Heart right ventricle (tissue), 16 donors: ENCODE measurements at regions not wholly inside any gene's neighbourhood (a gene's known extent, or its start where the extent isn't known, plus 50 kb on each side); places are given as distances from the start of the nearest gene placed in this dataset.

Source experiments
- ATAC-seq, 8 donors: fragments of 200-7000 bp; cut with Tn5 transposase; one replicate each; pipeline ENCODE4 v1.9.1; 2020; ENCODE audit warnings: mild to moderate bottlenecking in 8 of 8, moderate library complexity in 8 of 8, moderate number of reproducible peaks in 1 of 8
- DNase-seq, 2 donors: peaks; one replicate each; pipeline ENCODE4 v3.0.0-alpha.2; 2020
- H3K27ac ChIP-seq, 10 donors: fragments of 200-600 bp; sonication (generic) in 2 of 10; one replicate each; pipeline versions ENCODE4 v1.5.0 to v1.8.0; 2020 to 2022; ENCODE audit warnings: mild to moderate bottlenecking in 3 of 10
- H3K27me3 ChIP-seq, 7 donors: fragments of 200-600 bp; one replicate each; pipeline ENCODE4 v1.8.0; 2021 to 2022; ENCODE audit warnings: mild to moderate bottlenecking in 2 of 7
- H3K36me3 ChIP-seq, 9 donors: fragments of 200-600 bp; sonication (generic) in 1 of 9; one replicate each; pipeline versions ENCODE4 v1.5.0 to v1.8.0; 2020 to 2022; ENCODE audit warnings: mild to moderate bottlenecking in 2 of 9
- H3K4me1 ChIP-seq, 9 donors: fragments of 200-600 bp; sonication (generic) in 1 of 9; one replicate each; pipeline versions ENCODE4 v1.5.0 to v1.8.0; 2020 to 2022; ENCODE audit warnings: mild to moderate bottlenecking in 4 of 9
- H3K4me3 ChIP-seq, 10 donors: fragments of 200-600 bp; sonication (generic) in 2 of 10; one replicate each; pipeline versions ENCODE4 v1.5.0 to v1.8.0; 2020 to 2022; ENCODE audit warnings: mild to moderate bottlenecking in 7 of 10, moderate library complexity in 2 of 10
- H3K9me3 ChIP-seq, 11 donors: fragments of 200-600 bp in 10 of 11; sonication (generic) in 2 of 11; one replicate each; pipeline versions ENCODE4 v1.5.0 to v1.8.0; 2013 to 2022; ENCODE audit warnings: mild to moderate bottlenecking in 2 of 11, control low read depth in 1 of 11, moderate library complexity in 1 of 11
- WGBS, 2 donors: extraction: QIAGEN DNeasy Blood & Tissue Kit; methylation state at CpG; one replicate each; pipeline ENCODE4 v1.1.7; 2013; ENCODE audit warnings: inconsistent platforms in 1 of 2; 5-methylcytosine and 5-hydroxymethylcytosine counted together
- intact Hi-C, 10 donors: fragments of 100-400 bp; cut with DNase I; formaldehyde crosslinking; loops; one replicate each; pipeline versions ENCODE4 v1.11.1 to v1.14.2; 2022
- TF ChIP-seq, protein P1 (sequence below), 9 donors: fragments of 200-600 bp; sonication (generic) in 2 of 9; IDR thresholded peaks; one replicate each; pipeline versions ENCODE4 v1.5.0 to v1.8.0; 2021 to 2022; ENCODE audit warnings: antibody characterized with exemption in 9 of 9, mild to moderate bottlenecking in 5 of 9, moderate library complexity in 1 of 9
- donor health status: Arrhythmogenic right ventricular cardiomyopathy.
- donor health status: ischemic (EF 13 %, LVEDD 7.1; RV severe dilation, severe dysfunction).
- donor health status: healthy with polysubstance abuse.
- donor health status: DM: no; HTN: yes; CAD: no.
- donor health status: DM: no; HTN: no; CAD: no.
- donor health status: ischemic (EF 25% LVEDD 6.9; RV normal size, moderate dysfunction).
- donor health status: ischemic (EF 25% LVEDD 5.7; RV mildly dilated, moderate dysfunction).
- donor health status: healthy.
- donor health status: DM: yes; HTN: yes; CAD: no.
- donor health status: Ischemic cardiomyopathy.
- donor health status: ischemic (EF 35%, LVEDD 5.7; RV mildly dilated, moderate dysfunction).
- donor health status: nonischemic (EF 11% LVEDD 7.7; RV severe dilation, severe dysfunction).
- donor health status: DM: yes; HTN: yes; CAD: no.
- donor health status: PGD.
- donor health status: ischemic (EF 29% LVEDD 5.4; RV normal size, mild dysfunction).
- donor health status: nonischemic (EF 23%, LVEDD 6.1; RV moderate dilation, normal function).

DNA sequence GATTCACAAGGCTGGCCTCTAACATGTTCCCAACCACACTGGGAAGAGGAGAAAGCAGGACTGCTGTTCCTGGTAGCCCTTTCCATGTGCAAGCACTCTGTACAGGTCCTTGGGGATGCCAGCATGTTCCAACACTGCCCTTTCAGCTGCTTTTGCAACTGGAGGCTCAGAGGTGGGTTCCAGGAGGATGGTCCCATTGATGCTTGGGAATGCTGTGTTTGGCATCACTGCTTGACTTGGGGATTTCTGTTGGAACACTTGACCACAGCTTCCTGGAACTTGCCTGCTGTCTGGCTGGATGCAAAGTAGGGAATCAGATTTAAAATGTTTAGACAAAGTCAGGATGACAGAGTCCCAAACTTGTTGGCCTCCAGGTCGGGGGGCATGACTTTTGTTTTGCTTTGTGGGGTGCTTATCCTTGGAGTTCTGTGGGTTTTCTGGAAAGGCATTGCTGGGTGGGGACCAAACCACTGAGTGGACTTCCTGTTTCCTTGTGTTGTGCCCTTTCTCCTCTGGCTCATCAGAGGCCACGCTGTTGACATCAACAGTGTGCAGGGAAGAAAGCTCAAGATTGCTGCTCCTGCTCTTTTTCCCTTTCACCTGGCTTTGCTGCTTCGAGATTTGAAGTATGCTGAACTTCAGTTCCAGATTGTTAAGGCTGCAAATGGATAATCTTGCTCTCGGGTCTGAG lies 148.5 kb upstream of the RPS23 start:
- ATAC-seq (peak in 6 of 8 donors; percentile 8 to 64 (median 51)), DNase-seq (no peak)
- 63 to 77% methylated on average over 4 of the region's 4 CpGs for WGBS, 2 donors
- H3K4me1 ChIP-seq: peaks cover 0 to 41% (median 0%) of the 10 kb centered on the region in 9 donors
- H3K36me3 ChIP-seq: no peaks in the 10 kb centered on the region
- H3K27ac ChIP-seq: peak overlapping the region in 4 of 10 donors; percentile 4 to 44 (median 32)
- TF ChIP-seq, protein P1, sequence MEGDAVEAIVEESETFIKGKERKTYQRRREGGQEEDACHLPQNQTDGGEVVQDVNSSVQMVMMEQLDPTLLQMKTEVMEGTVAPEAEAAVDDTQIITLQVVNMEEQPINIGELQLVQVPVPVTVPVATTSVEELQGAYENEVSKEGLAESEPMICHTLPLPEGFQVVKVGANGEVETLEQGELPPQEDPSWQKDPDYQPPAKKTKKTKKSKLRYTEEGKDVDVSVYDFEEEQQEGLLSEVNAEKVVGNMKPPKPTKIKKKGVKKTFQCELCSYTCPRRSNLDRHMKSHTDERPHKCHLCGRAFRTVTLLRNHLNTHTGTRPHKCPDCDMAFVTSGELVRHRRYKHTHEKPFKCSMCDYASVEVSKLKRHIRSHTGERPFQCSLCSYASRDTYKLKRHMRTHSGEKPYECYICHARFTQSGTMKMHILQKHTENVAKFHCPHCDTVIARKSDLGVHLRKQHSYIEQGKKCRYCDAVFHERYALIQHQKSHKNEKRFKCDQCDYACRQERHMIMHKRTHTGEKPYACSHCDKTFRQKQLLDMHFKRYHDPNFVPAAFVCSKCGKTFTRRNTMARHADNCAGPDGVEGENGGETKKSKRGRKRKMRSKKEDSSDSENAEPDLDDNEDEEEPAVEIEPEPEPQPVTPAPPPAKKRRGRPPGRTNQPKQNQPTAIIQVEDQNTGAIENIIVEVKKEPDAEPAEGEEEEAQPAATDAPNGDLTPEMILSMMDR (IDR thresholded peaks at IDR 0.05): no peak
- H3K27me3 ChIP-seq: no peaks in the 10 kb centered on the region
- no peaks in the 10 kb centered on the region for H3K9me3 ChIP-seq
- H3K4me3 ChIP-seq: no peak overlapping the region
- intact Hi-C loops: no loop called here

DNA sequence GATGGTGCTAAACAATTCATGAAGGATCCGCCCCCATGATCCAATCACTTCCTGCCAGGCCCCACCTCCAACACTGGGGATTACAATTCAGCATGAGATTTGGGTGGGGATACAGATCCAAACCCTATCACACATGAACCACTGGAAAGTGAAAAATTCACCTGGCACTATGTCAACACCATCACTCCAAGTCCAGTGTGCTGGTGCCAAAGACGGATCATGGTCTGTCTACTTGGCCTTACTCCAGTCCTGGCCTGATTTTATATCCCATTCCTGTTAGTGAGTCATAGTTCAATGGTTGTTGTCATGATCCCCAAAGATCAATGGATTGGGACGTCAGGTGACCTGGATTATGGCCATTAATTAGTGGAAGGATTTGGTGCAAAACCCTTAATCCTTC lies 147.4 kb upstream of the RPS23 start:
- H3K4me3 ChIP-seq: no peak overlapping the region
- H3K27ac ChIP-seq: peak overlapping the region in 3 of 10 donors; percentile 4 to 44 (median 26)
- H3K36me3 ChIP-seq: no peaks in the 10 kb centered on the region
- TF ChIP-seq, protein P1 (IDR thresholded peaks at IDR 0.05): no peak
- WGBS, 2 donors: 63 to 70% methylated on average over 3 of the region's 3 CpGs
- no peaks in the 10 kb centered on the region for H3K27me3 ChIP-seq
- ATAC-seq: peak in 3 of 8 donors; percentile 16 to 28 (median 17)
- DNase-seq: no peak
- peaks cover 0 to 50% (median 0%) of the 10 kb centered on the region in 9 donors for H3K4me1 ChIP-seq
- intact Hi-C loops: no loop called here
- H3K9me3 ChIP-seq: no peaks in the 10 kb centered on the region

DNA sequence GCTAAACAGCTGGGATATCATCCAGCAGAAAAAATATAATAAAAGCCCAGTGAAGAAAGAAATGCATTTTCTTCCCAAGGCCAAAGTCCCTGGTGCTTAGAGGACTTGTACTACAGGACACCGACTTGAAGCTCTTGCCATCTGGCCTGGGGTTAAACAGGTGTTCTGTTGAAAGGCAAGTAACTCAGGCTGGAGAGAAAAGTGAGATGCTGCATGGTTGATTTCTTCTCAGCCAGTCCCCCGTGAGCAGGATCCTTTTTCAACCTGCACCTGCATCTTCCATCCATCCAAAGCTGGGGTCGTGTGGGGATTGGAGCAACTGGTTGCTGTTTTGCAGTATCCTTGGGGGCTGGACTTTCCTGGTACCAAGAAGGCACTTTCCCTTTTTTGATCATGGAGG lies 146.1 kb upstream of the RPS23 start:
- H3K9me3 ChIP-seq: no peaks in the 10 kb centered on the region
- no peaks in the 10 kb centered on the region for H3K36me3 ChIP-seq
- H3K4me3 ChIP-seq: no peak overlapping the region
- TF ChIP-seq, protein P1 (IDR thresholded peaks at IDR 0.05): no peak
- H3K27ac ChIP-seq: peak overlapping the region in 3 of 10 donors; percentile 17 to 77 (median 41)
- no peaks in the 10 kb centered on the region for H3K27me3 ChIP-seq
- intact Hi-C loops: no loop called here
- whole genome bisulfite sequencing, 2 donors: 47 to 85% methylated on average over 3 of the region's 3 CpGs
- ATAC-seq (no peak), DNase-seq (no peak)
- H3K4me1 ChIP-seq: peaks cover 0 to 50% (median 0%) of the 10 kb centered on the region in 9 donors

DNA sequence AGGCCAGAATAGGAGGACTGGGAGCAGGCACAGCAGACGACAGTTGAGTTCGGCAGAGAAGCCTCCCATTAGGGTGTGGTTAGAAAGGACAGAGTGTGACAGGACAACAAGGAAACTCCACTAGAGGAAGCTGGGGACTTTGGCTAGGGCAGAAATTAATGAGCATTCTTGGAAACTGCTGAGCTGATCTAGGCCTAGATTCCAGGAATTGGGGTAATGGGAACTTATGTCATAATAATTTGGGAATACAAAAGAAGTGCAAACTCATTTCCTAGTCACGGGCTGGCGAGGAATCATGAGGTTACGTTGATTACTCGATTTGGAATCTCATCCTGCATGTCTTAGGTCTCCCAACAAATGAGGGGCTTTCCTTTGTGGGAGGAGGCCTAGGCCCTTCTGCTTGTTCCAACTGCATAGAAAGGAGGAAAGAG lies 144.6 kb upstream of the RPS23 start:
- Histone ChIP-seq H3K27me3 (no peaks in the 10 kb centered on the region), H3K27ac (peak overlapping the region in 8 of 10 donors; percentile 4 to 77 (median 40)), H3K9me3 (no peaks in the 10 kb centered on the region), H3K4me3 (no peak overlapping the region), H3K36me3 (no peaks in the 10 kb centered on the region), H3K4me1 (peaks cover 0 to 56% (median 0%) of the 10 kb centered on the region in 9 donors)
- intact Hi-C loops: no loop called here
- TF ChIP-seq, protein P1 (IDR thresholded peaks at IDR 0.05): no peak
- 47 to 63% methylated on average over 6 of the region's 6 CpGs for WGBS, 2 donors
- ATAC-seq (peak in 7 of 8 donors; percentile 21 to 77 (median 52)), DNase-seq (peak in 1 of 2 donors; percentile 24)
